BE2C (cell line): ENCODE measurements at regions not wholly inside any gene's neighbourhood (a gene's known extent, or its start where the extent isn't known, plus 50 kb on each side); places are given as distances from the start of the nearest gene placed in this dataset.

ENCODE experiments used
- DNase-seq: peaks from one replicate; pipeline ENCODE4 v3.0.0-alpha.2; 2020
- H3K27me3 ChIP-seq: fragments of 250-450 bp; sonication (Bioruptor Pico); 2 replicates; pipeline ENCODE4 v1.5.1; 2020; ENCODE audit warnings: mild to moderate bottlenecking
- H3K36me3 ChIP-seq: fragments of 250-450 bp; sonication (Bioruptor Pico); 2 replicates; pipeline ENCODE4 v1.5.1; 2020; ENCODE audit warnings: mild to moderate bottlenecking
- H3K4me1 ChIP-seq: fragments of 250-450 bp; sonication (Bioruptor Pico); 2 replicates; pipeline ENCODE4 v1.5.1; 2020
- H3K4me3 ChIP-seq: 2 replicates; pipeline ENCODE4 v1.5.1; 2011; ENCODE audit warnings: low read depth, low read length
- H3K9me3 ChIP-seq: fragments of 250-450 bp; sonication (Bioruptor Pico); 2 replicates; pipeline ENCODE4 v1.5.1; 2020
- TF ChIP-seq, protein P1 (sequence below): IDR thresholded peaks from 2 replicates; pipeline ENCODE4 v1.5.1; 2012; ENCODE audit warnings: mild to moderate bottlenecking, low read depth, low read length

DNA sequence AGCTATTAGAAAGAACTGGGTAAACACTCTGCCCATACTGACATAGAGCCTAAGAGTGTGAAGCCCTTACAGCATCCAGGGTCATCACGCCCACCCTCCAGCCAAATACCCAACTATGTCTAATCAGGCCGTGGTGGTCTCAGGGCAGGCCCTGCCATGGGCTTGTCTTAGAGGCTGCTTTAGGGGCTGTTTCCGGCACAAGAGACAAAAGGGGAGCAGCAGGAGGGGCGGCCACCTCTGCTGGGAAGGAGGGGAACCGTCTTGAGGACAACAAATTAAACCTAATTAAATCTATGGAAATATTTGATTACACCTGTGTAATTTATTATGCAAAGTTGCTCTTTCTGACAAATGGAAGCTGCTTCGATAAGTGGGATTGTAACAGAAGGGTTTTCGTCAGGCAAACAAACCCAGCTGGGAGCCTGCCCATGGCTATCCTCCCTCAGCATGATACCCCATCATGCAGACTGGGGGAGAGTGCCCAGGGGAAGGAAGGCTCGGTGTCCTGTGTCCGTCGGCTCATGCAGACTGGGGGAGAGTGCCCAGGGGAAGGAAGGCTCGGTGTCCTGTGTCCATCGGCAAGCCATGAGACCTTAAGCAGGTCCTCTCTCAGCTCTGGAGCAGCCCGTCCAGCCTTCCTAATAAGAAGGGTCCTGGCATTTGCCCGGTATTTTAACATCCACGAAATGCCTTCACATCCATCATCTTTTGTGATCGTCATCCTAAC is 163.6 kb upstream of the B3GAT1 start:
- no peaks in the 10 kb centered on the region for H3K4me1 ChIP-seq
- no peaks in the 10 kb centered on the region for H3K36me3 ChIP-seq
- no peak overlapping the region for H3K4me3 ChIP-seq
- no peaks in the 10 kb centered on the region for H3K9me3 ChIP-seq
- TF ChIP-seq, protein P1, sequence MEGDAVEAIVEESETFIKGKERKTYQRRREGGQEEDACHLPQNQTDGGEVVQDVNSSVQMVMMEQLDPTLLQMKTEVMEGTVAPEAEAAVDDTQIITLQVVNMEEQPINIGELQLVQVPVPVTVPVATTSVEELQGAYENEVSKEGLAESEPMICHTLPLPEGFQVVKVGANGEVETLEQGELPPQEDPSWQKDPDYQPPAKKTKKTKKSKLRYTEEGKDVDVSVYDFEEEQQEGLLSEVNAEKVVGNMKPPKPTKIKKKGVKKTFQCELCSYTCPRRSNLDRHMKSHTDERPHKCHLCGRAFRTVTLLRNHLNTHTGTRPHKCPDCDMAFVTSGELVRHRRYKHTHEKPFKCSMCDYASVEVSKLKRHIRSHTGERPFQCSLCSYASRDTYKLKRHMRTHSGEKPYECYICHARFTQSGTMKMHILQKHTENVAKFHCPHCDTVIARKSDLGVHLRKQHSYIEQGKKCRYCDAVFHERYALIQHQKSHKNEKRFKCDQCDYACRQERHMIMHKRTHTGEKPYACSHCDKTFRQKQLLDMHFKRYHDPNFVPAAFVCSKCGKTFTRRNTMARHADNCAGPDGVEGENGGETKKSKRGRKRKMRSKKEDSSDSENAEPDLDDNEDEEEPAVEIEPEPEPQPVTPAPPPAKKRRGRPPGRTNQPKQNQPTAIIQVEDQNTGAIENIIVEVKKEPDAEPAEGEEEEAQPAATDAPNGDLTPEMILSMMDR = no peak
- peaks cover 25% of the 10 kb centered on the region for H3K27me3 ChIP-seq
- DNase-seq = no peak

DNA sequence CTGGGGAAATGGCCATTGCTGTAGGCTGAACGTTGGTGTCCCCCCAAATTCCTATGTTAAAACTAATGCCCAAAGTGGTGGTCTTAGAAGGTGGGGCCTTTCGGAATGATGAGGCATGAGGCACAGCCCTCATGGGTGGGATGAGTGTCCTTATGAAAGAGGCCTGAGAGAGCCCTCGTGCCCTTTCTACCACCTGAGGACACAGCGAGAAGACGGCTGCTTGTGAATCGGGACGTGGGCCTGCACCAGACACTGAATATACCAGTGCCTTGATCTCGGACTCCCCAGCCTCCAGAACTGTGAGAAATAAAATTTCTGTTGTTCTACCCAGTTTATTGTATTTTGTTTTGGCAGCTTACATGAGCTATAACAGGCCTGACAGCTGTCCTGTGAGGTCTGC is 162.9 kb upstream of the B3GAT1 start:
- no peak for DNase-seq
- TF ChIP-seq, protein P1 = no peak
- peaks cover 22% of the 10 kb centered on the region for H3K27me3 ChIP-seq
- no peak overlapping the region for H3K4me3 ChIP-seq
- H3K36me3 ChIP-seq = no peaks in the 10 kb centered on the region
- no peaks in the 10 kb centered on the region for H3K9me3 ChIP-seq
- no peaks in the 10 kb centered on the region for H3K4me1 ChIP-seq

DNA sequence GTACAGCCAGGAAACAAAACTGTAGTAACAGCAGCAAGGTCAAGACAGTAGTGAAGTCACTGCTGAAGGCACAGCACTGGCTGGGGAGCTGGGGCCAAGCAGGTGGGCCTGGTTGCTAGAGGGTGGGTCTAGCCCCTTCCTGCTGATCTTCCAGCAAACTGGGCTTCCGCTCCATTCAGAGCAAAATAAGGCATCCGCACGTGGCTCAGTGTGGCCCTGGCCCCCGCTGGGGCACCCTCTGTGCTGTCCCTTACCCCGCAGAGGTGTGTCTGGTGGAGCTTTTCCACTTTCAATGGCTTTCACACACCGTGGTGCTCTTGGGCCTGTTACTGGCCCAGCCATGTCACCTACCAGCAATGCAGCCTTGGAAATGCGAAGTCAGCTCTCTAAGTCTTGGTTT is 162.4 kb upstream of the B3GAT1 start:
- Histone ChIP-seq H3K36me3 (no peaks in the 10 kb centered on the region), H3K4me1 (no peaks in the 10 kb centered on the region), H3K4me3 (no peak overlapping the region), H3K9me3 (no peaks in the 10 kb centered on the region), H3K27me3 (peaks cover 16% of the 10 kb centered on the region)
- DNase-seq = no peak
- TF ChIP-seq, protein P1 = no peak

DNA sequence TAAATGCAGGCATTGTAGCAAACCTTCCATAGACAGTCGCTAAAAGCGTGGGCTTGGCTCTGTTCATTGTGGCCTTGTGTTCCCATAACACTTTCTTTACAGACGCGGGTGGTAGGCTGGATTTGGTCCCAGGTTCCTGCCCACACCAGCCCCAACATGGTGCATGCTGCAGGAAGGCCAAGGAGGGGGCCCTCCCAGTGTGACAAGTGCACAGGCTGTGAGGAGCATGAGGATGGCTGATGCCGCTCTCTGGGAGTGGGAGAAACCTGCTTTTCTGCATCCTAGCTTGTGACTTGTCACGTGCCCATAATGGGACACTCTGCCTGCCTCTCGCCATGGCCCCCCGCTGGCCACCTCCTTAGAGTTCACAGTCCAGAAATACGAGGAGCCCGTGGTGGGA is 161.8 kb upstream of the B3GAT1 start:
- Histone ChIP-seq H3K4me3 (no peak overlapping the region), H3K36me3 (no peaks in the 10 kb centered on the region), H3K27me3 (peaks cover 16% of the 10 kb centered on the region), H3K4me1 (no peaks in the 10 kb centered on the region), H3K9me3 (no peaks in the 10 kb centered on the region)
- DNase-seq = no peak
- TF ChIP-seq, protein P1 = no peak

DNA sequence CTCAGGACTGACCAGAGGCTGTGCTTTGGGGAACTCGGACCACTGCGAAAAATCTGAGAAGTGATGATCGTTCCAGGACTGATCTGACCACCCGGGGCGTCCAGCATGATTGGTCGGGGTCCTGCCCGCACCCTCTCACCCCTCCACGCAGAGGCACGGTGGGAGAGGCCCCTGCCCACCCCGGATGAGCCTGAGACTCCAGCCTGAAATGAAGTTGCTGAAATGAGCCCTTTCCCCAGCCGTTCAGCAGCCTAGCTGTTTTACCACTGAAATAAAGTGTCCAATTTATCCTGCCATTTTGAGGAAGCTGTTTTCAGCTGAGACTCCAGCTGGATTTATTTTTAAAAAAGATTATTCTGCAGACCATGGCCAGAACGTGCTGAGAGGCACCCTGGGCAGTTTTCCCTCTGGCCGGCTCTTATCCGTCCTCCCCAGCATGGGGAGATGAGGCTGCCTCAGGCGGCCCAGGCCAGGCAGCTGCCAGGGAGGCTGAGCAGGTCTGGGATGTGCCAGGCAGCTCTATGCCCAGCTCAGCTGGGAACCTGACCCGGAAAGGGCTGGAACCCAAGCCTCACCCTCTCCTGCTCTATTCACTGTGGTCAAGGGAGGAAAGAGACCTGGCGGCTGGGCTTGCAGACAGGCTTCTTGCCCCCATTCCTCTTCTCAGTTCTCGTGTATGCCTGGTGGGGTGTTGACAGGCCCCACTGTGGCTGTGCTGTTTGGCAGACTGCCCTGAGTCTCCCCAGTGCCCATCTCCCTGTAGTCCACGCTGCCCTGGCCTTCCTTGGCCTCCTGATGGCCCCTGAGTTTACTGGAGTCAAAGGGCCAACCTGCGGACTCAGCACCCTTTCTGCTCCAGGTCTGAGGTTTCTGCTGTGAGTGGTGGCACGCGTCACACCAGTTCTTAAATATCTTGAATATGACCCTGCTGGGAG is 161.0 kb upstream of the B3GAT1 start:
- TF ChIP-seq, protein P1 = no peak
- Histone ChIP-seq H3K4me1 (no peaks in the 10 kb centered on the region), H3K4me3 (no peak overlapping the region), H3K9me3 (no peaks in the 10 kb centered on the region), H3K36me3 (no peaks in the 10 kb centered on the region), H3K27me3 (peaks cover 20% of the 10 kb centered on the region)
- DNase-seq = no peak

DNA sequence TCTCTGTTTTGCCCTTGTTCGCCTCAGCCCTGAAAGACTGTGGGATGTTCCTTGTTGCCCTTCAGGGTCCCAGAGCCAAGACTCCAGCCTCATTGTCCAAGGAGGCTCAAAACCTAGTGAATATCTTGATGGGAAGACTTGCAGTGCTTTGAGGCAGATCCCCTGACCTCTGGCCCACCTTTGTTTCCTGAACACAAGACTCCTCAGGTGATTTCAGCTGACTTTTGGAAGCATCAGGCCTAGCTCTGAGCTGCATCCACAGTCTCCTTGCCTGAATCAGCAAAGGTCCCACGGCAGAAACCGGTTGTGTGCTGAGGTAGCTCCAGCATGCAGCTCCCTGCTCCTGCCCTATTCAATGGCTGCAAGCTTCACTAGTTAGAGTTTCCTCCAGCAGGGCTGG is 159.3 kb upstream of the B3GAT1 start:
- peaks cover 11% of the 10 kb centered on the region; the same call in 1 of the 2 replicates for H3K27me3 ChIP-seq
- DNase-seq = no peak
- H3K4me3 ChIP-seq = no peak overlapping the region

More for the DNA sequence above, 159.3 kb upstream of the B3GAT1 start:
- H3K4me1 ChIP-seq = no peaks in the 10 kb centered on the region
- TF ChIP-seq, protein P1 = no peak
- no peaks in the 10 kb centered on the region for H3K36me3 ChIP-seq
- no peaks in the 10 kb centered on the region for H3K9me3 ChIP-seq
